22Rv1 (cell line): ENCODE measurements at regions not wholly inside any gene's neighbourhood (a gene's known extent, or its start where the extent isn't known, plus 50 kb on each side); places are given as distances from the start of the nearest gene placed in this dataset.

Source experiments
- CTCF ChIP-seq: fragments of 450-650 bp; IDR thresholded peaks from 2 replicates; pipeline ENCODE4 v1.5.1; 2017; ENCODE audit warnings: mild to moderate bottlenecking
- ZFX ChIP-seq: fragments of 450-650 bp; IDR thresholded peaks from 2 replicates; pipeline ENCODE4 v1.6.1; 2017; ENCODE audit warnings: antibody characterized with exemption, borderline replicate concordance

GRCh38 chr1:47571161-47571560 is 133.3 kb downstream of the FOXD2 start:
- TF ChIP-seq CTCF (no peak), ZFX (no peak)
